Immature natural killer cell (primary cell): ENCODE measurements at regions not wholly inside any gene's neighbourhood (a gene's known extent, or its start where the extent isn't known, plus 50 kb on each side); places are given as distances from the start of the nearest gene placed in this dataset.

Source experiments
- DNase-seq, 3 donors: peaks; one replicate each; pipeline ENCODE4 v3.0.0; 2022; ENCODE audit warnings: mixed read lengths in 1 of 3
- H3K27ac Mint-ChIP-seq, 6 donors: one replicate each; pipeline ENCODE4 v1.8.0; 2020; ENCODE audit warnings: mixed read lengths in 6 of 6, mild to moderate bottlenecking in 5 of 6, inconsistent platforms in 4 of 6, moderate library complexity in 3 of 6
- H3K27me3 Mint-ChIP-seq, 3 donors: one replicate each; pipeline ENCODE4 v1.8.0; 2020 to 2021; ENCODE audit warnings: low read depth in 3 of 3, mild to moderate bottlenecking in 3 of 3, mixed read lengths in 3 of 3, moderate library complexity in 3 of 3, inconsistent platforms in 1 of 3
- H3K36me3 Mint-ChIP-seq, 3 donors: one replicate each; pipeline ENCODE4 v1.8.0; 2020; ENCODE audit warnings: mixed read lengths in 3 of 3, inconsistent platforms in 2 of 3, mild to moderate bottlenecking in 2 of 3
- H3K4me1 Mint-ChIP-seq, 2 donors: one replicate each; pipeline ENCODE4 v1.8.0; 2020; ENCODE audit warnings: inconsistent platforms in 2 of 2, mild to moderate bottlenecking in 2 of 2, mixed read lengths in 2 of 2, moderate library complexity in 1 of 2
- H3K4me3 Mint-ChIP-seq, 5 donors: one replicate each; pipeline ENCODE4 v1.8.0; 2020; ENCODE audit warnings: mild to moderate bottlenecking in 5 of 5, mixed read lengths in 5 of 5, inconsistent platforms in 3 of 5, moderate library complexity in 3 of 5
- H3K9me3 Mint-ChIP-seq, 6 donors: one replicate each; pipeline ENCODE4 v1.8.0; 2020; ENCODE audit warnings: mild to moderate bottlenecking in 6 of 6, mixed read lengths in 6 of 6, inconsistent platforms in 4 of 6, moderate library complexity in 3 of 6

DNA sequence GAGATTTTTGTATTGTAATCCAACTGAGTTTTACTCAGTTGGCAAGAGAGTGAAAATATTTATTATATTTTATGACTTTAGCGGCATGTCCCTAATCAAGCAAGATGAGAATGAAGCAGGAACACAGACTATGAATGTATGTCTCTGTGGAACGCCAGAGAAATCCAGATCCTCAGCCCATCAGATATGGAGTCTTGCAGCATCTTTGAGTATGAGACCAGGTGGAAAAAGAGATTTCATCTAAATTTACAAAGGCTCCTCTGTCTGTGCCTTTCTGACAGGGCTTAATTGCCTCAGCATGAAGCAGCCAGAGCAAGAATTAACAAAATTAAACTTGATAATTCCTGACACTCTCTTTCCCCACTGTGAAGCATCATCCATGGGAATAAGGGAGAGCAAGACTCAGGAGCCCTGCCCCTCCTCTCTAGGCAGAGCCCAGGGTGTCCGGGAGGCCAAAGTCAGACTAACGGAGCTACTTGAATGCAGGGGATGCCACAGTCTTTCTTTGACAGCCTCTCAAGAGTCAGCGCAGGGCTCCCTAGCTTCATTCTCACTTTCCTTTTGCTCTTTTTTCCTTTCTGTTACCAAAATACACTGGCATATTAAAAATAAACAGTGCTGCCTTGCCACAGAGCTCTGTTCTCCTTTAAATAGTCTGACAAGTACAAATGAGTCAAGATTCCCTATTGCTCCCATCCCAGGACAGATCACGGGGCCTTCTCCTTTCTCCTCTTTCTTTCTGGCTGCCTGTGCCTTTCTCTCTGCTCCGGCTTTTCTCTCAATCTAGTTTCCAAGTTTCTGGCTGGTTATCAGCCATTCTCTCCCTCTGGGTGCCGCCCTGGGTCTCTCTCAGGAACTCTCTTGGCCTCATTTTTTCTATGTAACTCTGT, 132.2 kb upstream of the INHBA start:
- Mint-ChIP-seq H3K36me3 (peaks cover 0 to 8% (median 0%) of the 10 kb centered on the region in 3 donors), H3K27me3 (peaks cover 0 to 6% (median 5%) of the 10 kb centered on the region in 3 donors), H3K9me3 (peaks cover 0 to 9% (median 0%) of the 10 kb centered on the region in 6 donors), H3K27ac (no peak overlapping the region), H3K4me1 (no peaks in the 10 kb centered on the region), H3K4me3 (no peak overlapping the region)
- DNase-seq: no peak

- H3K4me3 Mint-ChIP-seq: no peak overlapping the region
These were observed 130.1 kb upstream of the INHBA start for GRCh38 chr7:41832941-41833340.

DNA sequence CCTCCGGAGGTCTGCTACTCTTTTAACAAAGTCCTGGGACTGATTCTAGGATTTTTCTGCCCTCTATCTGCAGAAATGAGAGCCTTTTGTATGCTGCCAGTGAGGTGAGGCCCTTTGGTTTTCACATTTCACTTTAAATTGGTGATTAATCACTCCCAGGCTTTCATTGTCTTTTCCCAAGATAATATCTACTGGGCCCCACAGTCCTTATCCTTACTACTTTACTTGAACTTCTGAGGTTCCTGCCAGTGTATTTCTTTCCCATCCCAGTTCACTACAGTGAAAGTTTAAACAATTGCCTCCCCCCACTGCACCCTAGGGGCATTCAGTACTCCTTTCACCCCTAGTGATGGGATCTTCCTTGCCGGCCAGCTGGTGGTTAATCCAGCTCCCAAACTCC, 127.4 kb upstream of the INHBA start:
- H3K27ac Mint-ChIP-seq: no peak overlapping the region
- H3K9me3 Mint-ChIP-seq: peaks cover 0 to 9% (median 0%) of the 10 kb centered on the region in 6 donors
- no peak for DNase-seq
- H3K36me3 Mint-ChIP-seq: peaks cover 0 to 12% (median 0%) of the 10 kb centered on the region in 3 donors
- H3K4me1 Mint-ChIP-seq: no peaks in the 10 kb centered on the region
- H3K27me3 Mint-ChIP-seq: peaks cover 2 to 5% (median 4%) of the 10 kb centered on the region in 3 donors
- no peak overlapping the region for H3K4me3 Mint-ChIP-seq

More at GRCh38 chr7:41832941-41833340, 130.1 kb upstream of the INHBA start:
- Mint-ChIP-seq H3K36me3 (peaks cover 0 to 10% (median 0%) of the 10 kb centered on the region in 3 donors), H3K27me3 (peaks cover 2 to 4% (median 4%) of the 10 kb centered on the region in 3 donors), H3K4me1 (no peaks in the 10 kb centered on the region), H3K27ac (no peak overlapping the region), H3K9me3 (peaks cover 0 to 9% (median 0%) of the 10 kb centered on the region in 6 donors)
- DNase-seq: no peak

GRCh38 chr7:41828911-41829310, 126.0 kb upstream of the INHBA start:
- Mint-ChIP-seq H3K27me3 (peaks cover 2 to 5% (median 4%) of the 10 kb centered on the region in 3 donors), H3K4me3 (no peak overlapping the region), H3K36me3 (peaks cover 0 to 13% (median 0%) of the 10 kb centered on the region in 3 donors), H3K9me3 (peaks cover 0 to 9% (median 0%) of the 10 kb centered on the region in 6 donors), H3K27ac (no peak overlapping the region), H3K4me1 (no peaks in the 10 kb centered on the region)
- no peak for DNase-seq

GRCh38 chr7:41826641-41827040, 123.8 kb upstream of the INHBA start:
- H3K9me3 Mint-ChIP-seq: peaks cover 0 to 4% (median 0%) of the 10 kb centered on the region in 6 donors
- H3K4me1 Mint-ChIP-seq: no peaks in the 10 kb centered on the region
- DNase-seq: no peak
- H3K4me3 Mint-ChIP-seq: no peak overlapping the region
- peaks cover 2 to 5% (median 4%) of the 10 kb centered on the region in 3 donors for H3K27me3 Mint-ChIP-seq
- H3K27ac Mint-ChIP-seq: no peak overlapping the region
- H3K36me3 Mint-ChIP-seq: peaks cover 0 to 11% (median 0%) of the 10 kb centered on the region in 3 donors

- no peak for DNase-seq
- Mint-ChIP-seq H3K27ac (no peak overlapping the region), H3K4me3 (no peak overlapping the region), H3K9me3 (no peaks in the 10 kb centered on the region), H3K27me3 (peaks cover 2 to 5% (median 2%) of the 10 kb centered on the region in 3 donors), H3K36me3 (peaks cover 0 to 8% (median 0%) of the 10 kb centered on the region in 3 donors), H3K4me1 (no peaks in the 10 kb centered on the region)
These were observed 123.1 kb upstream of the INHBA start for GRCh38 chr7:41825927-41826480.

- DNase-seq: no peak
- Mint-ChIP-seq H3K9me3 (no peaks in the 10 kb centered on the region), H3K36me3 (peaks cover 0 to 11% (median 0%) of the 10 kb centered on the region in 3 donors), H3K4me3 (no peak overlapping the region), H3K27me3 (peaks cover 2 to 5% (median 2%) of the 10 kb centered on the region in 3 donors), H3K27ac (no peak overlapping the region), H3K4me1 (no peaks in the 10 kb centered on the region)
These were observed 121.4 kb upstream of the INHBA start for GRCh38 chr7:41824284-41824683.

DNA sequence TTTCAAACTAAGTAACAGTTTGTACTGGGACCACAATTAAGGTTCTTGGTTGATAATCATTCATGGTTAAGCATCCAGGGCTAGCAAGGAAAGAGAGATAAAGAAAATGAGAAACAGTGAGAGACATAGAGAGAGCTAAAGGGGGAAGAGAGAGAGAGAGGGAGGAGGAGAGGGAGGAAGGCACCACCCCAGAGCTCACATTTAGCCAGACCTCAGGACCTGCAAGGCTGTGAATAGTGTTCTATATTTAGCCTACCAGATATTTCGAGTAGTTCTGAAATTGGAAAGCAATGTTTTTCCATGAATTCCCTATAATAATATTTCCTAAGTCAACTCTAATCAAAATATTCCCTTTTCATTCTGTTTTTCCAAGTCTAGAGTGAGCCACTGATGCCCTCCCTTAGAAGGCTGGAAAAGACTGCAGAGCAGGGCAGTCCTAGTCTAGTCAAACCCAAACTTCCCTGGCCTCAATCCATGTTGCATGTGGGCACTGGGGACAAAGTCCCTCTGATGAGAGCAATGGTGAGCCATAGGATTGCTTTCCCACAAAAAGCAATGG, 119.4 kb upstream of the INHBA start:
- no peak overlapping the region for H3K4me3 Mint-ChIP-seq
- no peaks in the 10 kb centered on the region for H3K9me3 Mint-ChIP-seq
- no peak for DNase-seq
- H3K27me3 Mint-ChIP-seq: peaks cover 2% of the 10 kb centered on the region in 3 donors
- H3K36me3 Mint-ChIP-seq: peaks cover 0 to 7% (median 0%) of the 10 kb centered on the region in 3 donors
- H3K27ac Mint-ChIP-seq: peak overlapping the region in 1 of 6 donors; percentile 42
- peaks cover 3 to 5% of the 10 kb centered on the region in 2 donors for H3K4me1 Mint-ChIP-seq

- Mint-ChIP-seq H3K9me3 (no peaks in the 10 kb centered on the region), H3K4me3 (no peak overlapping the region), H3K36me3 (peaks cover 0 to 7% (median 0%) of the 10 kb centered on the region in 3 donors), H3K27ac (no peak overlapping the region), H3K4me1 (peaks cover 10 to 12% of the 10 kb centered on the region in 2 donors), H3K27me3 (peaks cover 2% of the 10 kb centered on the region in 3 donors)
- DNase-seq: no peak
These were observed 118.8 kb upstream of the INHBA start for GRCh38 chr7:41821521-41822213.

DNA sequence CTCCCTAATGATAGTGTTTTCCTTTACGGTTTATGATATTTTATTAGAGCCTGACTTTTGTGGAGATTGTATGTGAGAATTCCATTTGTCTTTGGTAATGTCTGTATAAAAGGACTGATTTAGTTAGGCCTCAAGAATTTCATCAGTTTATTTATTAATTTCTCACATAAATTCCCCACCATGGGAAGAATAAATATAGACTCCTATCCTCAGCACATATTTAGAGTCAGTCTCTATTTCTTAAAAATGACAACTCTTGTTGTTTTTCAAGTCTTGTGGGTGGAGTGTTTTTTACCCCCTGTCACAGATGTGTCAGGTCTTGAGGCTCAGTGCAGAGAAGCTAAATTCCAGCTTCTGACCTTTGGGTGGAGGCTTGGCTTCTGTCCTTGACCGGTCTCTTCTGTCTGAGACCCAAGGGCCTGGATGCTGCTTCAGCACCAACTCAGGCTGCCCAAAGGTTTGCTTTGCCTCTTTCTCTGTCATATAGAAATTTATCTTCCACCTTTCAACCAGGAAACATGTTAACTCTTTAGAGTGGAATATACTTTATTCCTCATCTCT, 117.3 kb upstream of the INHBA start:
- no peak overlapping the region for H3K4me3 Mint-ChIP-seq
- H3K27ac Mint-ChIP-seq: no peak overlapping the region
- peaks cover 0 to 7% (median 0%) of the 10 kb centered on the region in 3 donors for H3K36me3 Mint-ChIP-seq
- H3K9me3 Mint-ChIP-seq: no peaks in the 10 kb centered on the region
- peaks cover 25 to 27% of the 10 kb centered on the region in 2 donors for H3K4me1 Mint-ChIP-seq
- peaks cover 0 to 2% (median 0%) of the 10 kb centered on the region in 3 donors for H3K27me3 Mint-ChIP-seq
- DNase-seq: no peak

GRCh38 chr7:41819645-41820044, 116.8 kb upstream of the INHBA start:
- Mint-ChIP-seq H3K36me3 (peaks cover 0 to 7% (median 0%) of the 10 kb centered on the region in 3 donors), H3K27ac (no peak overlapping the region), H3K9me3 (no peaks in the 10 kb centered on the region), H3K27me3 (peaks cover 0 to 2% (median 0%) of the 10 kb centered on the region in 3 donors), H3K4me1 (peaks cover 30 to 32% of the 10 kb centered on the region in 2 donors), H3K4me3 (no peak overlapping the region)
- no peak for DNase-seq

DNA sequence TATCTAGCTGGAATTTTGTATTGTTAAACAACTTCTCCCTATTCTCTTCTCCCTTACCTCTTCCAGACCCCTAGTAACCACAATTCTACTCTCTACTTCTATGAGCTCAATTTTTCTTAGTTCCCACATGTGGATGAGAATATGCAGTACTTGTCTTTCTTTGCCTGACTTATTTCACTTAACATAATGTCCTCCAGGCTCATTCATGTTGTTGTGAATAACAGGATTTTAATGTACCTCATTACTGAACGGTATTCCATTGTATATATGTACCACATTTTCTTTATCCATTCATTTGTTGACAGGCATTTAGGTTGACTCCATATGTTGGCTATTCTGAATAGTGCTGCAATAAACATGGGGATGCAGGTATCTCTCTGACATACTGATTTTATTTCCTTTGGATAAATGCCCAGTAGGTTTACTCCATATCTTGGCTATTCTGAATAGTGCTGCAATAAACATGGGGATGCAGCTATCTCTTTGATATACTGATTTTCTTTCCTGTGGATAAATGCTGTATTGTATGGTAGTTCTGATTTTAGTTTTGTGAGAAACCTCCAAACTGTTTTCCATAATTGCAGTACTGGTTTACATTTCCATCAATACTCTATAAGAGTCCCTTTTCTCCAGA, 116.0 kb upstream of the INHBA start:
- H3K27ac Mint-ChIP-seq: no peak overlapping the region
- H3K4me1 Mint-ChIP-seq: peaks cover 38% of the 10 kb centered on the region in 2 donors
- peaks cover 0 to 2% (median 0%) of the 10 kb centered on the region in 3 donors for H3K27me3 Mint-ChIP-seq
- H3K9me3 Mint-ChIP-seq: no peaks in the 10 kb centered on the region
- DNase-seq: no peak
- peaks cover 0 to 6% (median 0%) of the 10 kb centered on the region in 3 donors for H3K36me3 Mint-ChIP-seq
- H3K4me3 Mint-ChIP-seq: no peak overlapping the region

GRCh38 chr7:41817386-41817785, 114.5 kb upstream of the INHBA start:
- Mint-ChIP-seq H3K4me1 (peaks cover 38% of the 10 kb centered on the region in 2 donors), H3K27me3 (peaks cover 0 to 2% (median 0%) of the 10 kb centered on the region in 3 donors), H3K4me3 (peak overlapping the region in 1 of 5 donors; percentile 6), H3K36me3 (peaks cover 0 to 3% (median 0%) of the 10 kb centered on the region in 3 donors), H3K9me3 (no peaks in the 10 kb centered on the region), H3K27ac (peak overlapping the region in 3 of 6 donors; percentile 18 to 53 (median 24))
- peak in 2 of 3 donors; percentile 1 to 2 for DNase-seq
